ENCODE measurements at regions not wholly inside any gene's neighbourhood (a gene's known extent, or its start where the extent isn't known, plus 50 kb on each side); places are given as distances from the start of the nearest gene placed in this dataset.

DNA sequence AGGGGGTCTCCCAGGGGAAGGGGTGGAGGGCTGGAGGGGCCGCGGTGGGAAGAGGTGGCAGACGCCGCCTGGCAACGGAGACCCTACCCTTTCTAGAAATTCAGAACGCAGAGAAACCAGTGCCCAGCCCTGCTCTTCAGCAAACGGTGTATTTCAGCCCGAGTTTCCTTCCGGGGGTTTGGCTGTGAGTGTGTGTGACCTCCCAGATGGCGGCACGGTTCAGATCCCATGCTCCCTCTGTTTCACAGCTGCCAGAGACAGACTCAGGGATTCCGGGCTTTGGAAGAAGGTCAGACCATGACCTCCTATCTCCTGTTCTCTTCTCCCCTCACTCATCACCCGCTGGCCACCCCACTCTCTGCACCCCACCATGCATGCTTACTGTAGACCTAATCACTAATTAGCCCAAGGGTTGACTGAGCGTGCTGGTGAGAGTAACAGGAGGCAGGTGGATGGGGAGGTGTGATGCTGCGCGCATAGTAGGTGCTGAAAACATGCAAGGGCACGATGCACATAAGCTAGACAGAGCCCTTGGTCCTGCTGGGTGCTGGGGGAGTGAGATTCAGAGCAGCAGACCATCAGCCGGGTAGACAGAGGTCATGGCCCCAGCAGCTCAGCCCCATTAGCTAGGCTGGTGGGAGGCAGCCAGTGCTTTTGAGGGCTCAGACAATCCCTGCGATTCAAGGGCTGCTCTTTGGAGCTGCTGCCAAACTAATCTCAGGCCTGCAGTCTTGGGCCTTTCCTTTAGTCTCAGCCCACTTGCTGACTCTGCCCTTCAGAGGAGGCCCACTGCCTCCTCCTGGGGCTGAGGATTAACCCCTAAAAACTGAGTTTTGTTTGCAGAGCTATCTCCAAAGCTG is 256.5 kb upstream of the CADM1 start:
- ChIA-PET POLR2A (no interaction called here), CTCF (no interaction called here)

DNA sequence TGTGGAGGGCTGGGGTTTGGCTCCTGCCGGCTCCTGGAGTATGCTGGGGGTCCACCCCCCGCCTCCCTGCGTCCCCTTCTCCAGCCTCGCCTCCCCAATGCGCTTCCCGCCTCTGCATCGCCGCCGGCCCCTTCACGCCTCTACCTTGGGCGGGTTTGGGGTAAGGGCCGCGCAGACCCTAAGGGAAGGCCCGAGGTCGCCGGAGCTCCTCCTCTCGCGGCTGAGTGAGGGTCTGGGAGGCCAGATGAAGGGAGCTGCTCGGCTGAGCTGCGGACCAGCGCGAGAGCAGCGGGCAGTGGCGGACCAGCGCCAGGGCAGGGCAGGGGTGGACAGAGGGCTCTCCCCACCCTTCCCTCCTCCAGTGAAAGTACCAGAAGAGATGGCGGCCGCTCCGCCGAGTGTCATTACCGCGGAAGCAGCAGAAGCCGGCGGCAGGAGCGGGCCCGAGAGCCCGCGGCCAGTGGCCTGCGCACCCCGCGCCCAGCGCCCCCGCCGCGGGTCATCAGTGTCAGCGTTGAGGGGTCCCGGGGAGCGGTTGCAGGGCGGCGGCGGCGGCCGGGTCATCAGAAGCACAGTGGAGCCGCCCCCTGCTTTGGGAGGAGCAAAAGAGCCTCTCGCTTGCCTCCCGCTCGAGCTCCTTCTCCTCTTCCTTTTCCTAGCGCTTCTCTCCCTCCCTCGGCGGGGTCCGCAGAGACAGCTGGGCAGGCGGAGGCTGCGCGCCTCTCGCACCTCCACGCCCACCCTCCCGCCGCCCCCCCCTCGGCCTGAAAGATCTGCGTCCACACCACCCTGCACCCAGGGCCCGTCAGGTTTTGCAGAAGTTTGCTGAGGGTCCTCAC is 255.6 kb upstream of the CADM1 start:
- POLR2A ChIA-PET: no interaction called here
- CTCF ChIA-PET: no interaction called here

DNA sequence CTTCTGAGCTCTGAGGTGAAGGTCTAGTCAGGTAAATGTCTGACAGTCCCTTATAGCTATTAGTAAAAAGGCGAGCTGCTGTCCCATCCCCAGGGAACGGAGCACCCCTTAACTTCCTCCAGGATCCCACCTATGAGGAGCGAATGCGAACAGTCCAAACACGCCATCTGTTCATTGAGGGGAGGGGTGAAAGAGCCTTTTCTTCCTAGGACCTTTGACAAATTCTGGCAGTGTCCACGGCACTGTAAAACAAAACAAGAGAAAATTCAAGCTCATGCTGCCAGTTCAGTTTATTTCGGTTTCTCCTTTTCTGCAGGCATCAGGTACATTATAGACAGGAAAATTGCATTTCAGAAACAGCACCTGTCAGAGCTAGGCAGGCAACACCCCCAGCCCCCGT is 253.8 kb upstream of the CADM1 start:
- ChIA-PET POLR2A (no interaction called here), CTCF (no interaction called here)

DNA sequence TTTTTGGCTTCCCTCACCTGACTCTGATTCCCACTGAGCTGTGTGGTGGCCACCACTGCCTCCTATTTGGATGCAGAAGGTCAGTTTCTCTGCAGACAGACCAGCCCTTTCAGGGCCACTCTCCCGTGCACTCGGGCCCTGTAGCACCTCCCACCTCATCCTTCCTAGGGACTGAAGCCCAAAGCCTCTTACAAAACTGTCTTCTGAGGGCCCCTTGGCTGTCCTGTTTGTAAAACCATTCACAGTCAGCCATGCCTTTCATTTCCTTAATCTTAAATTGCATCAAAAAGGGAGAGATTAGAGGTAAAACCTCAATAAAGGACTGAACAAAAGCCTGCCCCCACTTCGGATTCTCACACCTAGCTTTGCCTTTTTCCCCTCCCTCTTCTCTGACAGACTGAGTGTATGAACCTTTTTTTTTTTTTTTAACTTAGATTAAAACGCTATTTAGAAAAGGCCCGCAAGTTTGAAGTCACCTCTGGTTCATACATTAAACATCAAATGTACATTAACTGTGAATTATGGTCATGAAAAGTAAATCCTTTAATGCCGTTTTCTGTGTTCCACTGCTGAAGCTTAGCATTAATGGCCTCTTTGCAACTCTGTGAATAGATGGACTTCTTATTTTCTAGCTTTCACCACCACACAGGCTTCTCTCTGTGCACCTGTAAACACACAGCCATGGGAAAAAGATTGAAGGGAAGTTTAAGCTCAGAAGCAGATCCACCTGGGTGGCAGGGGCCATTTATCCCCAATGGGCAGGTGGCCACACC is 247.2 kb upstream of the CADM1 start:
- ChIA-PET CTCF (interaction anchor here (0.7 kb wide), 1 partner anchor 104 kb away, joined by 4 read pairs; no protein-coding TSS in a partner anchor), POLR2A (no interaction called here)

DNA sequence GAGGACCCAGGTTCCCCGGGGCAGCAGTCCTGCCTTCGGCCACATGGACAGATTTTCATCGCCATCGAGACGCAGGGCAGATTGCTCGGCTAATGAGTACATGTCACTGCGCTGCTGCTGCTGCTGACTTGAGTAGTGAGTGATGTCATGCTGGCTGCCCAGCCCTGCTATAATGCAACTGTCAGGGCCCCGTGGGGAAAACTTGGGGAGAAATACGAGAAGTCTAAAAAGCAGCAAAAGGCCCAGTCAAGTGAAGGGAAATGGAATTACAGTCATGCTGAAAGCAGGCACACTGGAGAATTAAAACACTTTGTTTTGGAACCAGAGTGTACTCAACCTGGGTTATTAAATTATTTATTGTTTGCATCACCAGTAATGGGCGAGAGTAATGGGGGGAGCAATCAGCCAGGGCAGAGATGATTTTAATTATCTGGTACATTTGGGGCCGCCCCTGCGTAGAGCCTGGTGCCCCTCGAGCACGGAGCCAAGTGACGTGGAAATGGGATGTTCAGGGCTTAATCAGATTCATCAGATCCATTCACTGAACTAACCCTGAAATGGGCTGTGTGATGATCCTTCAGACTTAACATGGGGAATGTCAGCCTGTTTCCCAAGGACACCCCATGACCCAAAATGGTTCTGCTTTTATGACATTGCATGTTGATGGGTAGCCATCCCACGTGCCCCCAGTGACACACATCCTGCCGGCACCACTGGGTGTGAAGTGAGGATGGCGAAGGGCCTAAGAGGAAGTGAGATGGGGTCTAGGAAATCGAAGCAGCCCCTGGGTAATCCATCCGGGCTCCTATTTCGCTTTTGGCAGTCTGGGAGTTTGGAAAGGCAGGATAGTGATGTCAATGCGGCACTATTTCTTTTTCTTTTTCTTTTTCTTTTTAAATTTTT is 241.6 kb upstream of the CADM1 start:
- CTCF ChIA-PET: no interaction called here
- POLR2A ChIA-PET: no interaction called here

DNA sequence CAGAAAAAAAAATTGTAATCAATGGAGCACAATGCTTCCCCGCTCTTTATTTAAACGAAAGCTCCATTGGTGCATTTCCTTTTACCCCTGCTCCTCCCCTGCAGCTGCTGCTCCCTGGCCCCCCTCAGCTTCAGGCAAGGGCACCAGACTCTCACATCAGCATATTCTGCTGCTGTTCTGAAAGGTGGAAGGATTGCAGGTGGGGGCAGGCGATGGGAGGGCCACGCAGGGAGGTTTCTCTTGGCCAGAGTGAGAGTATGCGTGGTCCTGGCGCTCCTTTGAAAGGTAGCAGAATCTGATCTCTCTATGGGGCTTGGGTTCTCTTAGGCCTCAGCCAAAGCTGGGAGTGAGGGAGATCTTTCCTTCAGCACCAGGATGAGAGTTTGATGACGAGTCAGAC is 240.9 kb upstream of the CADM1 start:
- CTCF ChIA-PET: no interaction called here

DNA sequence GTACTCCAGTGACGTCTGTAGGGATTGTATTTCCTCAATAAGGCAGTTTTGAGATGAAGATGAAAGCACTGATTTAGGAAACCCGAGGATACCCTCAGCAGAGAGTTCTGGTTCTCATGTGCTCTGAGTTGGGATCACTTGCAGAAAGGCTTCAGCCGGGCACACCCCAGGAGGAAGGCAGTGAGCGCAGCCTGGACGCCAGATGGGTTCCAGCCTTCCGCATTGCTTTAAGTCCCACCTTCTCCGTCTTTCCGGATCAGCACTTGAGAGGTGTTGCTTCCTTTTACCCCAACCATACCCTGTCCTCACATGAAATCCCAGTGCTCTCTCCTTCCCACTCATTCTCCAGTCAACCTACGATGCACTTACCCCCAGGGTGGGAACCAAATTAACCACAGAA is 239.5 kb upstream of the CADM1 start:
- CTCF ChIA-PET: no interaction called here
- POLR2A ChIA-PET: no interaction called here

More for the DNA sequence above, 240.9 kb upstream of the CADM1 start:
- POLR2A ChIA-PET: no interaction called here

DNA sequence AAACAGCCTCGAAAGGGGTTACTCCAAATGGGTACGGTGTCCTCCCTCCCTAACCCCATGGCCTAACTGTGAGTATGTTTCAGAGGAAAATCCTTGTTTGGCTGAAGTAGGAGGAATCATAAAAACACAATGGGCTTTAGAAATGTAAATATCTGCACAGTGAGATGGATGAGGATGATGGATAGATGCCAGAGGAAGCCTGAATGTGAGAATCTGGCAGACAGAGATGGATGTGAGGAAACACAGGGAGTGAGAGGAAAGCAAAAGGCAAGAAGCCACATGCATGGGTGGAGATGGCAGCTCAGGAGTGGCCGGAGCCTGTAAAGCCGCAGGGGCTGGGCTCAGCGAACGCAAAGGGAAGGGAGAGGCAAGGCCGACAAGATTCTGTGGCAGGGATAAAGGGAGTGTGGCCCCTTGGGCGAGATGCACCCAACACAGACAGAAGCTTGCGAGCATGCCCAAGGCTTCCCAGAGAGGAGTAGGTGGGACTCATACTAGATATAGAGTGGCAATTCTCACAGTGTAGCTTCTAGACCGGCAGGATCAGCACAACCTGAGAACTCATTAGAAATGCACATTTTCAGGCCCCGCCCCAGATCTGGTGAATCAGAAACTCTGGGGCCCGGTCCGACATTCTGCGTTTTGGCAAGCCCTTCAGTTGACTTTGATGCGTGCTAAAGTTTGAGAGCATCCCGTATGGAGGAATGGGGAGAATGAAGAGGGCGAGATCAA is 237.3 kb upstream of the CADM1 start:
- POLR2A ChIA-PET: no interaction called here
- CTCF ChIA-PET: no interaction called here

DNA sequence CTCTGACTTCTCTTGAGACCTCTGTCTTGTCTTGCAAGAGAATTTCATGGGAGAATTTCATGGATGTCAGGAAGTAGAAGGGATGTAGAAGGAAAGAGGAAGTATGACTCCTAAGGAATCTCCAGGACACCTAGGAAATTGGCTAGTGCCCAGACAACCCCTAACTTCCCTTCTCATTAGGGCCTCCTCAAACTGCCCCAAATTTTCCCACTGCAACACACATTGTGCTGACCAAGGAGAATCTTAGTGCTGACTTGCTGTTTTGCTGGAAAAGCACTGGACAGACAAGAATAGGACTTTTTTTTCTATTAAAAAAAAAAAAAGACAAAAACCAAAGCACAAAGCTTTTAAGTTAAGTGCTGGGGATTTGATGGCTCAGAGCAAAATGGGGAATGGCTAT is 236.1 kb upstream of the CADM1 start:
- CTCF ChIA-PET: no interaction called here
- POLR2A ChIA-PET: no interaction called here

DNA sequence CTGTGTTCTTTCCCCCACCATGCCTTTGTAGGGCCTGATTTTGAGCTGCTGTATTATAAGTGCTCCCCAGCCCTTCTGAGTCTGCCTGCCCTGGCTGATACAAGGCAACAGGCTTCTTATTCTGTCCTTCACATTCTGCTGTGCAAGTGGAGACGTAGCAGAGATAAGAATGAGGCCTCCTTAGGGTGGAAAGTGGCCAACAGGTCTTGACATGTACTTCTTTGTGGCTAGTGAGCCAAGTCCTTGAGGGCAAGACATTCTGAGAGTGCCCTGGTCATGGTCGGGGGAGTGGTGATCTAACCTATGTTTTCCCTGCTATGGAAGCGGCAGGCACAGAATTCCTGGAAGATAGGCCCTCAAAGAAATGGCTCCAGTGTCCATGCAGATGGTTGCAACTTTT is 235.7 kb upstream of the CADM1 start:
- POLR2A ChIA-PET: no interaction called here
- CTCF ChIA-PET: no interaction called here

DNA sequence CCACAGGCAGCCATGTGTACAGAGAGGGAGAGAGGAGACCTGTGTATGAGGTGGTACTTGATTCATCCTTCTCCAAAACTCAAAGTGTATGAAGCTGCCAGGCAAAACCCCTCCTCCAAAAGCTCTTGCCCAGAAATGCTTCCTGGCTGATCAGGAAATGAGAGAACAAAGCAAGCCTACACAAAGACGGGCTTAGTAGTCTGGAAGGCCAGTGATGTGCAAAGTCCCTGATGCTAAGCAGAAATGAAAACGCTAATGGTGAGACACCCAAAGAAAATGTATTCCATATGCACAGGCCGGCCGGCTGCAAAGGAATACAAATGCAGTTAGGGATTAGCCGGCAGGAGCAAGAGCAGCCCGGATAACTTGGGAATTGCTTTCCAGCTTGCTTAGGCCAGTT is 234.9 kb upstream of the CADM1 start:
- POLR2A ChIA-PET: no interaction called here

DNA sequence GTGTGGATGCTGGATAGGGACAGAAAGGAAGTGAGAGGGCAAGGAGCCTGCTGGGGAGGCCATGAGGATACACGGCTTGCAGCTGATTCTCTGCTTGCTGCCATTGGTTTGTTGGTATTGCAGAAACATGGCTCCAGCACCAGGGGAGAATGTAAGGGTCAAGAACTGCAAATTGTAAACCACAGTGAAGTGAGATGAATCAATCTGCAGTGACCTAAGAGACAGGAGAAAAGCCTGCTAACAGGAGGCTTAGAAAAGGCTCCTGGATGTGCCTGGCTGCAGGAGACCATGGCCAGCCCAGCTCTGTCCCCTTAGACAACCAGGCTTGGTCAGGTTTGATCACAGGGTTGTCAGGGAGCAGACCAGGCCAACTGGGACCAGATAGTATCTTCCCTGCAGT is 233.7 kb upstream of the CADM1 start:
- CTCF ChIA-PET: no interaction called here
- POLR2A ChIA-PET: no interaction called here

More for the DNA sequence above, 234.9 kb upstream of the CADM1 start:
- CTCF ChIA-PET: no interaction called here

DNA sequence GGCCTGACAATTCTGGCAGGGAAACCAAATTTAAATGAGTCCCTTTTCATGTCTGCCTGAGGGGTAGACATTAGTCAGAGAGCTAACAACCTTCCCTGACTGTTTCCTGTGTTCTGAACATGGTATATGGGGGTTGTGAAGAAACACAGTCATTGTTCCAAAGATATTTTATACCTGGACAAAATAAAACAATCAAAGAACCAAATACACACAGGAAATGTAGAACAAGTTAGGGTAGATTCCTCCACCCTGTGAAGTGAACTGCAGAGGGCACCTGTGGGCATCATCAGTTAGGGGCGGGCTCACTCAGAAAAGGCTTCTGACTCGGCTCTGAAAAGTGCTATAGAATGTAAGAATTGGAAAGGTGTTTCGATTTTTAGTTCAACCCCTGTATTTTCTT is 231.9 kb upstream of the CADM1 start:
- ChIA-PET CTCF (no interaction called here), POLR2A (no interaction called here)

DNA sequence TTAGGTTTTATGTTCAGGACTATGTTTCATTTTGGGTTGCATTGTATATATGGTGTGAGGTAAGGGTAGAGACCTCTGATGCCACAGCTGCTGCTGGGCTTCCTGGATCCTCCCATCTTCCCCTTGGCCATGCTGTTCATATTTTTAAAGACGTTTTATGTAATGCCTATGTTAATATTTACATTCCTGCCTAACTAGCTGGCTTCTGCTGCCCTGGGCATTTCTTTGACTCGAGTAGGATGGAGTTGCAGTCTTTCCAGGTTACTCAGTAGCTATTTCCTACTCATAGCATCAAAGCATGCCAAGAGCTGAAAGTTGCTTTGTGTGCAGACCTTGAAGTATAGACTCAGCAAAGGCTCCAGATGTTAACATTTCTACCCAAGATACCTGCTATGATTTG is 220.5 kb upstream of the CADM1 start:
- CTCF ChIA-PET: no interaction called here
- POLR2A ChIA-PET: no interaction called here

DNA sequence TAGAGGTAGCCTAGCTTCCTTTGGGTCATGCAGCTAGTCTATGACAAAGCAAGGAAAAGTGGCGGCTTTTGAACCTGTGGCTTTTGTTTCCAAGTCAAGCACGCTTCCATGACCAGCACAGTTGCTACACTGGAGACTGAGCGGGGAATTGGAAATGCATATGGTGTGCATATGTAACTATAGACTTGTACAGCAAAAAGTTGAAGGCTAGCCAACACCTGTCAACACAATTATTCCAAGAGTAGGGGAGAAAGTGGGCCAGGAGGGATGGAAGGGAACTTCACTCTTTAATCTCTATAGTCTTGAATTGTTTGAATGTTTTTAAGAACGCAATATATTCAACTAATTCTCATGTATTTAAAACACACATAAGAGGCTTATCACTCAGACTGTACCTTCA is 218.5 kb upstream of the CADM1 start:
- ChIA-PET CTCF (no interaction called here), POLR2A (no interaction called here)

DNA sequence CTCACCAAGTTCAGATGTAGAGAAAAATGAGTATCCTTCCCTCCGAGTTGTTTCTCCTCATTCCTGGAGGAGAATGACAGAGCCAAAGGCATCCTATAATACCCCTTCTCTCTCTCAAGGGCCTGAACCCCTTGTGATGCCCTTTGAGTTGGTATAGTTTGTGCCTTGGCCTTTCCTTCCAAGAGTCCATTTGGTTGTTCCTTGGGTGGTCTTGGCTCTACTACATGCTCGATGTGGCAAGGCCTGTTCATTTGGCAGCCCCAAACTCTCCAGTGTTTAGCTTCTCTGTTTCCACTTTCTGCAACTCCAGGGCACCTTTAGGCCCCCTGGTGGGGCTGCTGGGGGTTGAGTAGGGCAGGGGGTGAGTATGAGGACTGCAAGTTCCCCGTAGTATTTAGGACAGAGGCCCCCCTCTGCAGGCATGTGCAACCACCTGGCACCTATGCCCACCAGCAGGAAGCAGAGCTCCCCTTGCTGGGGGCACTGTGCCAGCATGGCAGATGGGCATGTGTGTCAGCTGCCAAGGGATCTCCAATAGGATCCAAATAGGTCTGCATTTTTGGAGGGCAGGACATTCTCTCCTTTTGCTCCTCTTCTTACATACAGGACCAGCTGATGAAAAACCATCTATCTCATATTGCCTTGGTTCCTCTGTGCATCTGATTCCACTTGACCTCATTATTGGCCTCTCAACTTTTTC is 217.2 kb upstream of the CADM1 start:
- POLR2A ChIA-PET: no interaction called here

DNA sequence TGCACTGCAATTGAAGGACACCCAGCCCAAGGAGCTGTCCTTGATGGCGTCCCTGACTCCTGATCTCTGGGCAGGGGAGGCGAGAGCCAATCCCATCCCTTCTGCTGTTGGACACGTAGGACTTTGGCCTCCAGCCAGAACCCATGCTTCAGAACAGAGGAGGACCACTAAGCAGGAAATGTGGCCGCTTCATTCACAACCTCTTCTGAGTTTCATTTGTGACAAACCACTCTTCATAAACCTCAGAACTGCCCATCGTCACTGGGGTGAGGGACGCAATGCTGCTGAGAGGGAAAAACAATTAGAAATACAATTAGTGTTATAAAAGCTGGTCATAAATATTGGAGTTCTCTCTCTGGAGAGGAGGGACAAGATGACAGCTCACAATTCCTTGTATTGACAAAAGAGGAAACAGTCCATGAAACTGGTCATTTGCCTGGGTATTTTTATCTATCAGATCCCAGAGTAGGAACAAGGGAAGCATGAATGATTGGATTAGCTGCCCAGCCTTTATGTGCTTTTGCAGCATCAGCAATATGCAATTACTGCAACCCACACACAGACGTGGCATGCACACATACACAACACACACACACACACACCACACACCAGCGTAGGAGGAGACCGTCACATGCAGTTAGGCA is 216.5 kb upstream of the CADM1 start:
- CTCF ChIA-PET: no interaction called here

More for the DNA sequence above, 217.2 kb upstream of the CADM1 start:
- CTCF ChIA-PET: no interaction called here

DNA sequence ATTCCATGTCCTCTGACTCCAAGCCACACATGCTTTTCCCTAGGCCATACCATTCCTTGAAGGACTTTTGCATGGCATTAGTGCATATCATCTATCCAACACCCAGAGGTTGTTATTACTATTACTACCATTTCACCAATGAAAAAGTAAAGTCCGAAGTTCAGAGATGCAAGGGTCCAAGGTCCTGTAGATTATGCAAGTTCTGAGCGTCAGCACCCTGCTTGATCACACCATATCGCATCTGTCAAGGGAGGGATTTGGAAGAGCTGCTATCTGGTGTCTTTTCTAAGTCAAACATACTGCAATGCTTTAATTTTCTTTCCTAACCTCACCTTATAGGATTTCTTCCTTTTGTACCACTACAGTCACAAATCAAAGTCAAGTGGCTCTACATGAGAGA is 214.7 kb upstream of the CADM1 start:
- ChIA-PET CTCF (no interaction called here), POLR2A (no interaction called here)

More for the DNA sequence above, 216.5 kb upstream of the CADM1 start:
- POLR2A ChIA-PET: no interaction called here
